ENCODE measurements at regions not wholly inside any gene's neighbourhood (a gene's known extent, or its start where the extent isn't known, plus 50 kb on each side); places are given as distances from the start of the nearest gene placed in this dataset.
A peak's percentile ranks its signal among the peaks of the same experiment; 100 is the strongest.

DNA sequence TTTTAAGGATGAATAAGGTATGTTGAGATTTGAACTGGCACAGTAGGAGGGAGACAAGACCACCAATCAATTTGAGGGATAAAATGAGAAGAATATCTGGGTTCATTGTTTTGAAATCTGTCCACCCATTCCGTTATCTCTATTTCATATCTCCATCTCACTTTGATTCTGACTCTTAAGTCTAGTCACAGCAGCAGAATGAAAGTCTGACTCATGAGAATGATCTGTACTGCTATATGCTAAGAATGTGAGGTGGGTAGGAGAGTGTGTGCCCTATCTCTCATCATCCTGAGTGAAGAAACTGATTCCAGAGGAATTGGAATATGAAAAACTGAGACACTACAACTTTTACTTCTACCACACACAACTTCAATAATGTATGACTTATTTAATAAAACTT is 1994.5 kb upstream of the PIK3C3 start:
- no peak for DNase-seq

DNA sequence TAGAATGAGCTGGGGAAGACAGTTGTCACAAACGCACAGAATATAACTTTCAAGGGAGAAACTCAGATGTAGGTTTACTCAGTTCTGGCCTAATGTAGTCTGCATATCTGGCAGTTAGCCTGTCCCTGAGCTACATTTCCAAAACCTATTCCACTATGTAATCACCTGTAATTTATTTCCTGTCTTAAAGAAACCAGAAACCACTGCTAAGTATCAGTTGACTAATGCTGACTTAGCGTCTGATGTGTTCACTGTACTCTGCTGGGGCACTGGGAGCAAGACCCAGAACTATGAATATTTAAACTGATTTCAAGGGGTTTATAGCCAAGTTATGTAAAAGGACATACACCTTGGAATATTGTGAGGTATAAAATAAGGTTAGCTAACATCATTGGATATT is 1995.2 kb upstream of the PIK3C3 start:
- no peaks in the 10 kb centered on the region for H3K36me3 ChIP-seq (replicated peaks; ENCODE audit: control insufficient read depth, insufficient read depth, low read length)
- no peaks in the 10 kb centered on the region for H3K27me3 ChIP-seq (ENCODE audit: control insufficient read depth, insufficient read depth, low read length)
- no peak for DNase-seq

More for the DNA sequence above, 1994.5 kb upstream of the PIK3C3 start:
- no peaks in the 10 kb centered on the region for H3K36me3 ChIP-seq (replicated peaks; ENCODE audit: control insufficient read depth, insufficient read depth, low read length)
- H3K27me3 ChIP-seq (ENCODE audit: control insufficient read depth, insufficient read depth, low read length) = no peaks in the 10 kb centered on the region
- H3K4me3 ChIP-seq (ENCODE audit: insufficient read depth, low read depth, low read length) = no peak overlapping the region

DNA sequence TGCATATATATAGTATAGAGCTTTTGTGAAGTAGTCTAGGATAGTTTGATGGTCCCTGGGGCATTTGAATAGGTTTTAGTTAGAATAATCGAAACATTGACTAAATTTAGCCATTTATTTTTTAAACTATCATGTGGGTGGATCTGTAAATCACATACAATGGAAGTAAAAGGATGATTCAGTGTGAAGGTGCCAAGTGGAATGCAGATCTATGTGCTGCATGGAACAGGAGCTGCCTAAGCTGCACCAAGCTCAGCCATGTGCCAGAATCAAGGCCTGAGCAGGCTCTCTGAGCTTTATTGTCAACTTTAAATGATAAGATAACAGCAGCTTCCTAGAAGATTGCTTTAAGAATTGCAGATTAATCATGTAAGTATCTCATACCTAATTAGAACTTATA is 1996.2 kb upstream of the PIK3C3 start:
- no peaks in the 10 kb centered on the region for H3K36me3 ChIP-seq (replicated peaks; ENCODE audit: control insufficient read depth, insufficient read depth, low read length)
- no peak for DNase-seq
- no peak overlapping the region for H3K4me3 ChIP-seq (ENCODE audit: insufficient read depth, low read depth, low read length)
- no peaks in the 10 kb centered on the region for H3K27me3 ChIP-seq (ENCODE audit: control insufficient read depth, insufficient read depth, low read length)

More for the DNA sequence above, 1995.2 kb upstream of the PIK3C3 start:
- no peak overlapping the region for H3K4me3 ChIP-seq (ENCODE audit: insufficient read depth, low read depth, low read length)

DNA sequence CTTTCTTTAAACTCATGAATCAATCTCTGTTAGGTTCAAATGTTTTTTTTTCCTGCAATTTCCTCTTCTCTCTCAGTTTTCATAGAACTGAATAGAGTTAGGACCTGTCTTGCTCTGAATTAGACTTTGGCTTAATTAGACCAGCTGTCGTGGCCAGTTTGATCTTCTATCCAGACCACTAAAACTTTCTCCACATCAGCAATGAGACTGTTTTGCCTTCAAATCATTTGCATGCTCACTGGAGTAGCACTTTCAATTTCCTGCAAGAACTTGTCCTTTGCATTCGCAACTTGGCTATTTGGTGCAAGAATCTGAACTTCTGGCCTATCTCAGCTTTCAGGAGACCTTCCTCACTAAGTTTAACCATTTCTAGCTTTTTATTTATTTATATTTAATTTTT is 2002.2 kb upstream of the PIK3C3 start:
- no peak for DNase-seq
- Histone ChIP-seq H3K27me3 (ENCODE audit: control insufficient read depth, insufficient read depth, low read length) (no peaks in the 10 kb centered on the region), H3K36me3 (replicated peaks; ENCODE audit: control insufficient read depth, insufficient read depth, low read length) (no peaks in the 10 kb centered on the region), H3K4me3 (ENCODE audit: insufficient read depth, low read depth, low read length) (no peak overlapping the region)

DNA sequence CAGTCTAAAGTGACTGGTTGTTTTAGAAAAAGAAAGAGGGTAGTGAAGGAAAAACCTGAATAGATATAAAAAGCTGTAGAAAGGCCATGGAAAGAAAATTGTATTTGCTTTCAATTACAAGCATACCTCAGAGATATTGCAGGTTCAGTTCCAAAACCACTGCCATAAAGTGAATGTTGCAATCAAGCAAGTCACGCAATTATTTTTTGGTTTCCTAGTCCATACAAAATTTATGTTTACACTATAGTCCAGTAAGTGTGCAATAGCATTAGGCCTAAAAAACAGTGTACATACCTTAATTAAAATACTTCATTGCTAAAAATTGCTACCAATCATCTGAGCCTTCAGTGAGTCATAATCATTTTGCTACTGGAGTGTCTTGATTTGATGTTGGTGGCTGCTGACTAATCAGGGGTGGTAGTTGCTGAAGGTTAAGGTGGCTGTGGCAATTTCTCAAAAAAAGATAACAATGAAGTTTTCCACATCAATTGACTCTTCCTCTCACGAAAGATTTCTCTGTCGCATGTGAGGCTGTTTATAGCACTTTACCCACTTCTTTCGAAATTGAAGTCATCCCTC is 2003.8 kb upstream of the PIK3C3 start:
- H3K27me3 ChIP-seq (ENCODE audit: control insufficient read depth, insufficient read depth, low read length) = no peaks in the 10 kb centered on the region
- no peak for DNase-seq
- H3K4me3 ChIP-seq (ENCODE audit: insufficient read depth, low read depth, low read length) = no peak overlapping the region
- H3K36me3 ChIP-seq (replicated peaks; ENCODE audit: control insufficient read depth, insufficient read depth, low read length) = no peaks in the 10 kb centered on the region

DNA sequence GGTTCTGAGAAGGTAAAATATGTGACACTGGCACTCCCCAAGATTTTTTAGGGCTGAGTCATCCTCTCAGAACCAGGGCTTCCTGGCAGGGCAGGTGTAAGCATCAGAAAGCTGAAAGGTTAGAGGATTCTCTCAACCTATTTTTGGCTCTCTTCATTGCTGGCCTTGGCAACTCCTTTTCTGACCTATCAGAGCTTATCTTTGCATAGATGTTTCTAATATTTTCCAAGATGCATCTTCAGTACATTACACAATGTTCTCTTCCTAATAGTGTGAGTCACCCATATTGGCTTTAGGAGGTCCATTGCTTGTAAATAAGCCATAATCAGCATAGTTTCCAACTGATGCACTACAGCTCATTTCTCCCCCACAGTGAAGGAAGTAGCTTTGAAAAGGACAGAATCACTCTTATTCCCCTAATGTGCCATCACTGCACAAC is 2008.4 kb upstream of the PIK3C3 start:
- peak; percentile 1 for DNase-seq
- Histone ChIP-seq H3K4me3 (ENCODE audit: insufficient read depth, low read depth, low read length) (no peak overlapping the region), H3K27me3 (ENCODE audit: control insufficient read depth, insufficient read depth, low read length) (no peaks in the 10 kb centered on the region), H3K36me3 (replicated peaks; ENCODE audit: control insufficient read depth, insufficient read depth, low read length) (no peaks in the 10 kb centered on the region)

DNA sequence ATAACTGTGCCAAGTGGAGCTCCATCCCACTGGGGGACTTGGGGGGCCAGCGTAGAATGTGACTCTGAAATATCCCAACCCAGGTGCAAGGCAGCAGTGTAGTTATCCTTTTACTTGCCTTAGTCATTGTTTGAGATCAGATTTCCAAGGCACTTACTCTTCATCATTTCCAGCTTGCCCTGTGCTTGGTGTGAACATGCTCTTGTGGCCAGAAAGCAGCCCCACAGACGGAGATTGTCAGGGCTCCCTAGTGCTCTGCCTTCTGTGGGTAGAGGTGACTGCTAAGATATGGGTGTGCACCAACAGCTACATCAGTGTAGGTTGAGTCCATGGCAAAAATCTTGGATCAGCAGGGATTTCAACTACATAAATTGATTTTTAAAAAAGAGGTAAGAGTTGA is 2010.0 kb upstream of the PIK3C3 start:
- no peak for DNase-seq
- Histone ChIP-seq H3K36me3 (replicated peaks; ENCODE audit: control insufficient read depth, insufficient read depth, low read length) (no peaks in the 10 kb centered on the region), H3K4me3 (ENCODE audit: insufficient read depth, low read depth, low read length) (no peak overlapping the region), H3K27me3 (ENCODE audit: control insufficient read depth, insufficient read depth, low read length) (no peaks in the 10 kb centered on the region)

DNA sequence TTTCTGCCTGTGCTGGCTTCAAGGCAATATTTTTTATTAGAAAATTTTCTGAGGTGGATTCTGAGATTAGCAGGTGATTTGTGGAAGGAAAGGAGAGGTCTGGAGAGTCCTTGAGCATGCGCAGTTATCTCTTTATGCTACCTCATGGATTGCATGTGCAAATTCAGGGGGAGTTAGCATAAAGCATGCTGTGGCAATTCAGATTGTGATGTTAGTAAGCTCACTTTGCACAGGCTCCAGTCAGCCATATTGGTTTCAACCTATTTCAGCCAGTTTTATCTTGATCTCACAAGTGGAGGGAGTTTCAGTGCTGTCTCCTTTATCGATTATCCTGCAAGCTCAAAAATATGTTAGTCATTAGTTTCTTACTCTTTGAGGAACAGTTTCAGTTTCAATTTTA is 2012.3 kb upstream of the PIK3C3 start:
- no peak overlapping the region for H3K4me3 ChIP-seq (ENCODE audit: insufficient read depth, low read depth, low read length)

DNA sequence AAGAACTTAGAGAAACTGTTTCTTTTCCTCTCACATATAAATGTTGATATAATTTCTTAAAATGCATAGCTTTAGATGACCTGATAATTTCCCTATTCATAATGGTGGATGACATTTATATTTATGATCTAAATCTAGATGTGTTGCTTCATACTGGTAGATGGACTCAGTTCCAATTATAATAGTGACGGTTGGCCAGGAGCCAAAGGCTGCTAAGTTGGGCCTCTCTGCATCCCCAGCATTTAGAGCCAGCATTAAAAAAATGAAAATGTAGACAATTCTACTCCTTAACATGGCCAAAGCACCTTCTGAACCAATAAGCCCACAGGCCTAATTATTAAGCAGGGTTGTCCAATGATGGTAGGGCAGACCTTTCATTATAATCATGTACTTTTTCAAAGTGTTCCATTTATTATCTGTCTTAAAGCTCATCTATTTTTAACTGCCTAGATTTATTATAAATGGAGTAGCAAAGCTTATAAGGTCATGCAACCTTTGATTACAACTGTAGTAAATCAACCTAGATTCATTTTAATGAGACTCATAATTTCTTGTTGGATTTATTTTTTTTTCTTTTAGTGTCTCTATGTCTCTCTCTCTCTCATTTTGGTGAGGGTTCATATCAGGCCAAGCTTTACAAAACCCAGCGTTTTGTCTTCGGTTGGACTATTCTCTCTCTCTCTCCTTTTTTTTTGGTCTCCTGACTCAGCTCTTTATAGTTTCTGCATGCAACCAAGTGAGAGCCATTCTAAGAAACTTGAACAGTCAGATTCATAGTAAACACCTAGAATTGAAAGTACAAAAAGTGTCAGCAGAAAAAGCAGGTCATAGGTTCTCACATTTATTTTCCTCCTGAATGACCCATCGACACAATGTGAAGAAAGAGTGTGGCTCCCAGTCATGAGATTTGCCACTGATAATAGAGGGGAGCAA is 2016.1 kb upstream of the PIK3C3 start:
- Histone ChIP-seq H3K36me3 (replicated peaks; ENCODE audit: control insufficient read depth, insufficient read depth, low read length) (no peaks in the 10 kb centered on the region), H3K27me3 (ENCODE audit: control insufficient read depth, insufficient read depth, low read length) (no peaks in the 10 kb centered on the region), H3K4me3 (ENCODE audit: insufficient read depth, low read depth, low read length) (no peak overlapping the region)
- no peak for DNase-seq

More for the DNA sequence above, 2012.3 kb upstream of the PIK3C3 start:
- no peak for DNase-seq
- Histone ChIP-seq H3K36me3 (replicated peaks; ENCODE audit: control insufficient read depth, insufficient read depth, low read length) (no peaks in the 10 kb centered on the region), H3K27me3 (ENCODE audit: control insufficient read depth, insufficient read depth, low read length) (no peaks in the 10 kb centered on the region)

DNA sequence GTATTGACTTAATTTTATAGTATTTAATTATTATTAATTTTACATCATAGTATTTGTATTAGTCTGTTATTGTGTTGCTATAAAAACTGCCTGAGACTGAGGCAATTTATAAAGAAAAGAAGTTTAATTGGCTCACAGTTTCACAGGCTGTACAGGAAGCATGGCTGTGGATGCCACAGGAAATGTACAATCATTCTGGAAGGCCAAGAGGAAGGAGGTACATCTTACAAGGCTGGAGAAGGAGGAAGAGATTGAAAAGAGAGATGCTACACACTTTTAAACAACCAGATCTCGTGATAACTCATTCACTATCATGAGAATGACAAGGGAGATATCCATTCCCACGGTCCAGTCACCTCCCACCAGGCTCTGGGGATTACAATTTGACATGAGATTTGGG is 2019.4 kb upstream of the PIK3C3 start:
- Histone ChIP-seq H3K4me3 (ENCODE audit: insufficient read depth, low read depth, low read length) (no peak overlapping the region), H3K36me3 (replicated peaks; ENCODE audit: control insufficient read depth, insufficient read depth, low read length) (no peaks in the 10 kb centered on the region), H3K27me3 (ENCODE audit: control insufficient read depth, insufficient read depth, low read length) (no peaks in the 10 kb centered on the region; the same call in 1 of the 2 replicates)
- DNase-seq = no peak

DNA sequence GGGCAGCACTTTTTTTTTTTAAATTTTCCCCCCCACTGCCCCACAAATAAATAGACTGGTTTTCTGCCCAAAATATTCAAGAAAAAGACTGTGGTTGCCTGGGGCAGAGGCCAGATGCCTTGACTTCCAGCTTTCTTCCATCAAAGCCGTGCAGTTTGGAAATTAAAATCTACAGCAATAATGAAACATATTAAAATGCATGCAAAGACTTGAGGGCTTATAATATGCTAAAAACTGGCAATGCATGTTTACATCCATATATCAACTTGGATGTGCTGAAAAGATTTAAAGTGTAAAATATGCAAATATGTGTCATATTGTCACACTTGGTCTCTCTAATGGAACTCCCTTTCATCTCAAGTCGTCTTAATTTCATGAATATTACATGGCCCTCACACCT is 2036.2 kb upstream of the PIK3C3 start:
- Histone ChIP-seq H3K36me3 (replicated peaks; ENCODE audit: control insufficient read depth, insufficient read depth, low read length) (no peaks in the 10 kb centered on the region), H3K27me3 (ENCODE audit: control insufficient read depth, insufficient read depth, low read length) (no peaks in the 10 kb centered on the region), H3K4me3 (ENCODE audit: insufficient read depth, low read depth, low read length) (no peak overlapping the region)
- DNase-seq = no peak

DNA sequence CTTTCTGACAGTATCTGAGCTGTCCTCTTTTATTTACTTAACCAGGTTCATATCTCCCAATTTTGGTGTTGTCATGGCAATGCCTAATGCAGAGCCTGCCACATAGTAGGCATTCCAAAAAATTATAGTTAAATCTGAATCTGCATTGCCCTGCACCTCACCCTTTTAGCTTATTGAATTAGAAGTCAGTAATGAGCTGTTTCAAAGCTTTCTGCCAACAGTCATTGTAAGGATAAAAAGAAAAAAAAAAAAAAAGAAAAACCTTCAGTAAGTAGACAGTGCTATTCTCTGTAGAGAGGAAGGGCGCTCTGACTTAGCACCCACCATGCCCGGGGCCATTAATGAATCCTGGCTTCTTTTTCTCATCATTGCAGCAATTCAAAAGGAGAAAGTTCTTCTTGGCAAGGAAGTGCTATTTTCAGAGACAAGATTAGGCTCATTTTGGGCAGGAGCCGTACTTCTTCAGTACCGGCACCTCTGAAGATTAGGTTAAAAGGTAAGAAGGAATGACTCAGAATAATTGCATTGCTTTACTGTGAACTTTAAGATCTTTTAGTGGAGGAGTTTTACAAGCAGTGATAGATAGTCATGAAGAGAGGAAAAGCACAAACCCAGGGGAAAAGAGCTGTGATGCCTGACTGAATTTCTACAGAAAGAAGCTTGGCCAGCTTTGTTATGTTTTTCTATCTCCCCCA is 2041.2 kb upstream of the PIK3C3 start:
- DNase-seq = no peak
- Histone ChIP-seq H3K36me3 (replicated peaks; ENCODE audit: control insufficient read depth, insufficient read depth, low read length) (no peaks in the 10 kb centered on the region), H3K4me3 (ENCODE audit: insufficient read depth, low read depth, low read length) (no peak overlapping the region), H3K27me3 (ENCODE audit: control insufficient read depth, insufficient read depth, low read length) (no peaks in the 10 kb centered on the region)

DNA sequence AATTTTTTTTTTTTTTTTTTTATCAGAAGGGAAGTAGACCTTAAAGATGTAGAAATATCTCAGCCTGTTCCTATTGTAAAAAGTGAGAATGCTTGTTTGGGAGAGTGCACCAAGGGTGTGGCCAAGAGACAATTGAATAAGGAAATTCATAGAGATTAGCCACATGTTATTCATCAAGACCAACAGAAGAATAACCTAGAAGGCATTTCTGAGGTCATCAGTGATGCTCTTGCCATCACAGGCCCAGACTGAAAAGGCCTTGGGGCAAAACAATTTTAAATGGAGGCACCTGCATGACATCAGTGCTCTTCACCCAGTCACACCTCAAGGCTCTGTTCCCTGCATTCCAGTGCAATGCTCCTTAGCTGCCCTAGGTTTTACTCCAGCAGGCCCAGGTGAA is 2043.3 kb upstream of the PIK3C3 start:
- Histone ChIP-seq H3K4me3 (ENCODE audit: insufficient read depth, low read depth, low read length) (no peak overlapping the region), H3K36me3 (replicated peaks; ENCODE audit: control insufficient read depth, insufficient read depth, low read length) (no peaks in the 10 kb centered on the region), H3K27me3 (ENCODE audit: control insufficient read depth, insufficient read depth, low read length) (no peaks in the 10 kb centered on the region)
- DNase-seq = no peak

DNA sequence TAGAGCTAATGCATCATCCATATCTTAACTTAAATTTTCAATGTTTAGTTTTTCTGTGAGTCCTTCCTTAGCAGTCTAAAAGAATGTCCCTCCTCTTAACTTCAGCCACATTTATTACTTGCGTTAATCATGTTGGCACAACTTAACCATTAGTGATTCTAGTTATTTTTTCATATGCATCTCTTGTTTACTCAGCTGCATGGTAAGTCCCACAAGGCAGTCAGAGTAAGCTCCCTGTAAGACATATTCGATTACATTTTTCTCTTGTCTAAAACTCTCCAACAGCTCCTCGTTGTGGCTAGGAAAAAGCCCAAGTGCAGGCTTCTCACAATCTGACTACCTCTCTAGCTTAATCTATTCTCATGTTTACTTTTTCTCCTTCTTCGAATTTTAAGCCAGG is 2045.3 kb upstream of the PIK3C3 start:
- no peak for DNase-seq
- no peaks in the 10 kb centered on the region for H3K27me3 ChIP-seq (ENCODE audit: control insufficient read depth, insufficient read depth, low read length)
- H3K36me3 ChIP-seq (replicated peaks; ENCODE audit: control insufficient read depth, insufficient read depth, low read length) = no peaks in the 10 kb centered on the region
- no peak overlapping the region for H3K4me3 ChIP-seq (ENCODE audit: insufficient read depth, low read depth, low read length)

DNA sequence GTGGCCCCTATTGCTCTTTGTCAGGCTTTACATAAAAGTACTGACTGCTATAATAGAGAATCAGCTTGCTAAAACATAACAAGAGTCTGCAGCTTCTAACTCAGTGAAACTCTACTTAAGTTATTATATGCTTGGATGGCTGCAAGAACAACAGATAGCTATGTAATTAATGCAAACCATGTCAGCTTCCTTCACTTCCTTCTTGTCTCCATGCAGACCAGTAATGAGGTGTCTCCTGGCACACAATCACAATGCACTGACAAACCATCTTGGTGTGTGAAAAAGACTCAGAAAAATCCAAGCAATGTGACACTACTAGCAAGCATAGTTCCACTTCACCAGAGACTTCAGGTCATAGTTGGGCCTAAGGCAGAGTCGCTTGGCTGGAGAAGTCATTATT is 2068.9 kb upstream of the PIK3C3 start:
- Histone ChIP-seq H3K36me3 (replicated peaks; ENCODE audit: control insufficient read depth, insufficient read depth, low read length) (no peaks in the 10 kb centered on the region), H3K4me3 (ENCODE audit: insufficient read depth, low read depth, low read length) (no peak overlapping the region)

More for the DNA sequence above, 2068.9 kb upstream of the PIK3C3 start:
- H3K27me3 ChIP-seq (ENCODE audit: control insufficient read depth, insufficient read depth, low read length) = no peaks in the 10 kb centered on the region
- DNase-seq = no peak
